Naive B cell (primary cell): ENCODE measurements at regions not wholly inside any gene's neighbourhood (a gene's known extent, or its start where the extent isn't known, plus 50 kb on each side); places are given as distances from the start of the nearest gene placed in this dataset.

Experiments used
- ATAC-seq, 2 donors: fragments of 150-1000 bp; cut with Tn5 transposase; 2 replicates each; pipeline ENCODE4 v1.10.0; 2021; ENCODE audit warnings: low read depth in 2 of 2, mild to moderate bottlenecking in 2 of 2, moderate library complexity in 2 of 2
- DNase-seq: peaks from one replicate; pipeline ENCODE4 v3.0.0; 2022
- H3K27ac Mint-ChIP-seq, 6 donors: one replicate each; pipeline ENCODE4 v1.8.0; 2020 to 2022; ENCODE audit warnings: mild to moderate bottlenecking in 6 of 6, mixed read lengths in 6 of 6, moderate library complexity in 5 of 6, inconsistent platforms in 2 of 6
- H3K27me3 Mint-ChIP-seq, 3 donors: one replicate each; pipeline ENCODE4 v1.8.0; 2021 to 2022; ENCODE audit warnings: mixed read lengths in 3 of 3, mild to moderate bottlenecking in 1 of 3
- H3K36me3 Mint-ChIP-seq, 2 donors: one replicate each; pipeline ENCODE4 v1.8.0; 2020 to 2022; ENCODE audit warnings: mixed read lengths in 2 of 2, inconsistent platforms in 1 of 2, mild to moderate bottlenecking in 1 of 2
- H3K4me1 Mint-ChIP-seq, 3 donors: one replicate each; pipeline ENCODE4 v1.8.0; 2020 to 2022; ENCODE audit warnings: mixed read lengths in 3 of 3, inconsistent platforms in 1 of 3, mild to moderate bottlenecking in 1 of 3, moderate library complexity in 1 of 3
- H3K4me3 Mint-ChIP-seq, 8 donors: one replicate each; pipeline ENCODE4 v1.8.0; 2020 to 2022; ENCODE audit warnings: mild to moderate bottlenecking in 8 of 8, mixed read lengths in 8 of 8, moderate library complexity in 8 of 8, inconsistent platforms in 2 of 8
- H3K9me3 Mint-ChIP-seq, 7 donors: one replicate each; pipeline ENCODE4 v1.8.0; 2020 to 2022; ENCODE audit warnings: mixed read lengths in 7 of 7, mild to moderate bottlenecking in 5 of 7, inconsistent platforms in 2 of 7, moderate library complexity in 1 of 7

- peaks cover 0 to 7% (median 3%) of the 10 kb centered on the region in 7 donors for H3K9me3 Mint-ChIP-seq
- H3K27ac Mint-ChIP-seq: no peak overlapping the region
- no peaks in the 10 kb centered on the region for H3K36me3 Mint-ChIP-seq
- H3K27me3 Mint-ChIP-seq: peaks cover 48 to 54% (median 49%) of the 10 kb centered on the region in 3 donors
- DNase-seq: peak; percentile 13
- H3K4me1 Mint-ChIP-seq: no peaks in the 10 kb centered on the region
- H3K4me3 Mint-ChIP-seq: no peak overlapping the region
- peak in 1 of 2 donors; percentile 48 for ATAC-seq
Observed at GRCh38 chr16:52976539-52977167, 76.0 kb downstream of the CHD9NB start.

- Mint-ChIP-seq H3K36me3 (no peaks in the 10 kb centered on the region), H3K4me1 (no peaks in the 10 kb centered on the region), H3K4me3 (no peak overlapping the region), H3K27ac (no peak overlapping the region), H3K27me3 (peaks cover 14 to 22% (median 19%) of the 10 kb centered on the region in 3 donors), H3K9me3 (peaks cover 0 to 9% (median 0%) of the 10 kb centered on the region in 7 donors)
- no peak for DNase-seq
- ATAC-seq: no peak
Observed at GRCh38 chr16:52967744-52968143, 85.0 kb downstream of the CHD9NB start.

- no peak for ATAC-seq
- Mint-ChIP-seq H3K4me1 (no peaks in the 10 kb centered on the region), H3K36me3 (no peaks in the 10 kb centered on the region), H3K27ac (no peak overlapping the region), H3K9me3 (no peaks in the 10 kb centered on the region), H3K27me3 (peaks cover 14 to 19% (median 18%) of the 10 kb centered on the region in 3 donors), H3K4me3 (no peak overlapping the region)
- DNase-seq: no peak
Observed at GRCh38 chr16:52964290-52964689, 88.4 kb downstream of the CHD9NB start.

GRCh38 chr16:52963855-52964242 lies 88.8 kb downstream of the CHD9NB start:
- Mint-ChIP-seq H3K9me3 (no peaks in the 10 kb centered on the region), H3K27ac (no peak overlapping the region), H3K36me3 (no peaks in the 10 kb centered on the region), H3K4me1 (no peaks in the 10 kb centered on the region), H3K4me3 (no peak overlapping the region), H3K27me3 (peaks cover 14 to 19% (median 18%) of the 10 kb centered on the region in 3 donors)
- ATAC-seq: no peak
- DNase-seq: no peak

- DNase-seq: no peak
- Mint-ChIP-seq H3K27me3 (peaks cover 12 to 19% (median 15%) of the 10 kb centered on the region in 3 donors), H3K4me3 (no peak overlapping the region), H3K27ac (no peak overlapping the region), H3K9me3 (no peaks in the 10 kb centered on the region), H3K4me1 (no peaks in the 10 kb centered on the region), H3K36me3 (no peaks in the 10 kb centered on the region)
- ATAC-seq: no peak
Observed at GRCh38 chr16:52963212-52963854, 89.4 kb downstream of the CHD9NB start.

- Mint-ChIP-seq H3K27ac (no peak overlapping the region), H3K27me3 (peaks cover 7 to 22% (median 20%) of the 10 kb centered on the region in 3 donors), H3K36me3 (no peaks in the 10 kb centered on the region), H3K4me1 (no peaks in the 10 kb centered on the region), H3K9me3 (no peaks in the 10 kb centered on the region), H3K4me3 (no peak overlapping the region)
- DNase-seq: no peak
- no peak for ATAC-seq
Observed at GRCh38 chr16:52958951-52959350, 93.7 kb downstream of the CHD9NB start.

GRCh38 chr16:52957199-52957598 lies 95.5 kb downstream of the CHD9NB start:
- H3K9me3 Mint-ChIP-seq: no peaks in the 10 kb centered on the region
- no peaks in the 10 kb centered on the region for H3K36me3 Mint-ChIP-seq
- H3K27me3 Mint-ChIP-seq: peaks cover 12 to 33% (median 26%) of the 10 kb centered on the region in 3 donors
- no peak overlapping the region for H3K27ac Mint-ChIP-seq
- no peaks in the 10 kb centered on the region for H3K4me1 Mint-ChIP-seq
- ATAC-seq (no peak), DNase-seq (no peak)
- H3K4me3 Mint-ChIP-seq: no peak overlapping the region

- Mint-ChIP-seq H3K27me3 (peaks cover 13 to 28% (median 22%) of the 10 kb centered on the region in 3 donors), H3K4me1 (no peaks in the 10 kb centered on the region), H3K9me3 (no peaks in the 10 kb centered on the region), H3K4me3 (no peak overlapping the region), H3K36me3 (no peaks in the 10 kb centered on the region), H3K27ac (peak overlapping the region in 1 of 6 donors; percentile 65)
- no peak for DNase-seq
- no peak for ATAC-seq
Observed at GRCh38 chr16:52956044-52956443, 96.7 kb downstream of the CHD9NB start.

- peaks cover 0 to 8% (median 0%) of the 10 kb centered on the region in 7 donors for H3K9me3 Mint-ChIP-seq
- ATAC-seq (no peak), DNase-seq (no peak)
- peaks cover 20 to 28% (median 22%) of the 10 kb centered on the region in 3 donors for H3K27me3 Mint-ChIP-seq
- no peaks in the 10 kb centered on the region for H3K4me1 Mint-ChIP-seq
- no peak overlapping the region for H3K4me3 Mint-ChIP-seq
- H3K27ac Mint-ChIP-seq: no peak overlapping the region
- H3K36me3 Mint-ChIP-seq: no peaks in the 10 kb centered on the region
Observed at GRCh38 chr16:52953215-52953614, 99.5 kb downstream of the CHD9NB start.

GRCh38 chr16:52948946-52949345 lies 103.8 kb downstream of the CHD9NB start:
- no peak for ATAC-seq
- peaks cover 1% of the 10 kb centered on the region in 2 donors for H3K36me3 Mint-ChIP-seq
- no peaks in the 10 kb centered on the region for H3K4me1 Mint-ChIP-seq
- H3K27ac Mint-ChIP-seq: no peak overlapping the region
- H3K4me3 Mint-ChIP-seq: no peak overlapping the region
- no peak for DNase-seq
- peaks cover 2 to 28% (median 9%) of the 10 kb centered on the region in 7 donors for H3K9me3 Mint-ChIP-seq
- peaks cover 12 to 16% (median 14%) of the 10 kb centered on the region in 3 donors for H3K27me3 Mint-ChIP-seq

- ATAC-seq (no peak), DNase-seq (no peak)
- no peaks in the 10 kb centered on the region for H3K36me3 Mint-ChIP-seq
- H3K9me3 Mint-ChIP-seq: peaks cover 0 to 16% (median 7%) of the 10 kb centered on the region in 7 donors
- no peak overlapping the region for H3K27ac Mint-ChIP-seq
- H3K27me3 Mint-ChIP-seq: peaks cover 11 to 22% (median 13%) of the 10 kb centered on the region in 3 donors
- no peak overlapping the region for H3K4me3 Mint-ChIP-seq
- H3K4me1 Mint-ChIP-seq: no peaks in the 10 kb centered on the region
Observed at GRCh38 chr16:52932321-52932720, 120.4 kb downstream of the CHD9NB start.

- Mint-ChIP-seq H3K4me3 (no peak overlapping the region), H3K27ac (no peak overlapping the region), H3K4me1 (no peaks in the 10 kb centered on the region), H3K36me3 (no peaks in the 10 kb centered on the region), H3K9me3 (peaks cover 0 to 31% (median 8%) of the 10 kb centered on the region in 7 donors), H3K27me3 (peaks cover 3 to 6% (median 3%) of the 10 kb centered on the region in 3 donors)
- ATAC-seq (no peak), DNase-seq (no peak)
Observed at GRCh38 chr16:52929478-52930400, 123.0 kb downstream of the CHD9NB start.

- Mint-ChIP-seq H3K4me3 (no peak overlapping the region), H3K36me3 (no peaks in the 10 kb centered on the region), H3K27ac (no peak overlapping the region), H3K4me1 (no peaks in the 10 kb centered on the region), H3K27me3 (peaks cover 0 to 6% (median 0%) of the 10 kb centered on the region in 3 donors), H3K9me3 (peaks cover 0 to 33% (median 8%) of the 10 kb centered on the region in 7 donors)
- DNase-seq (no peak), ATAC-seq (no peak)
Observed at GRCh38 chr16:52928955-52929354, 123.7 kb downstream of the CHD9NB start.
